K562 (cell line): ENCODE measurements at regions not wholly inside any gene's neighbourhood (a gene's known extent, or its start where the extent isn't known, plus 50 kb on each side); places are given as distances from the start of the nearest gene placed in this dataset.

Experiments used
- ATAC-seq: fragments of 200-7000 bp; cut with Tn5 transposase; 3 replicates; pipeline ENCODE4 v1.9.1; 2020; ENCODE audit warnings: moderate library complexity
- BruUV-seq: library from RNA; stranded (reverse); fragments of 400-500 nt; replicated peaks from 2 replicates; lab custom pipeline; 2021; lab: Mats Ljungman, UMichigan
- CTCF ChIA-PET: fragments of 300-600 bp; formaldehyde crosslinking; extraction: SDS; loops from one replicate; lab custom pipeline; 2021; ENCODE audit warnings: low intra/inter-chr PET ratio; lab: Yijun Ruan, JAX
- POLR2A ChIA-PET: fragments of 300-600, 350-650 bp; sonication (Branson Sonifier 250); formaldehyde crosslinking; extraction: SDS; loops from one replicate; lab custom pipeline; 2021; ENCODE audit warnings: antibody characterized with exemption, inconsistent platforms; lab: Yijun Ruan, JAX
- DNase-seq, 4 experiments: peaks; one replicate each; pipeline versions ENCODE4 v3.0.0 to v3.0.0-alpha.2; 2011 to 2018; ENCODE audit warnings: low spot score in 3 of 4, mixed read lengths in 3 of 4; ENCODE audit errors: extremely low read depth in 1 of 4
- FAIRE-seq: peaks from 2 replicates; lab custom pipeline; 2011; peaks lifted over from hg19 to GRCh38; lab: Jason Lieb, UNC
- H2AFZ ChIP-seq: 2 replicates; pipeline ENCODE4 v1.6.0; 2011; ENCODE audit warnings: low read depth, low read length, control low read depth, inconsistent platforms
- H3K27ac ChIP-seq: fragments of 200-600 bp; 3 replicates; pipeline ENCODE4 v1.8.0; 2011; ENCODE audit warnings: low read depth, mild to moderate bottlenecking, control low read depth, inconsistent platforms, low read length, moderate library complexity, mixed read lengths; ENCODE audit errors: extremely low read depth
- H3K27me3 ChIP-seq, 2 experiments: fragments of 300-600 bp in 1 of 2; 2 replicates in 1 of 2; 3 replicates in 1 of 2; pipeline versions ENCODE4 v1.6.0 to v1.8.0; 2011; ENCODE audit warnings: inconsistent platforms in 2 of 2, low read length in 2 of 2, mild to moderate bottlenecking in 1 of 2, mixed read lengths in 1 of 2, moderate library complexity in 1 of 2; ENCODE audit not compliant: control insufficient read depth in 2 of 2, insufficient read depth in 2 of 2
- H3K36me3 ChIP-seq: fragments of 300-600 bp; 3 replicates; pipeline ENCODE4 v1.8.0; 2011; ENCODE audit warnings: mild to moderate bottlenecking, low read length, inconsistent platforms; ENCODE audit not compliant: control insufficient read depth, insufficient read depth
- H3K4me1 ChIP-seq, 2 experiments: fragments of 200-600 bp in 1 of 2; replicated peaks in 1 of 2; 2 replicates in 1 of 2; 3 replicates in 1 of 2; pipeline versions ENCODE4 v1.5.1 to v1.8.0; 2011; ENCODE audit warnings: inconsistent platforms in 2 of 2, low read length in 2 of 2, mild to moderate bottlenecking in 1 of 2, mixed read lengths in 1 of 2, moderate library complexity in 1 of 2; ENCODE audit not compliant: control insufficient read depth in 2 of 2, insufficient read depth in 2 of 2
- H3K4me2 ChIP-seq: 2 replicates; pipeline ENCODE4 v1.6.1; 2011; ENCODE audit warnings: low read length, control low read depth, inconsistent platforms, mixed read lengths; ENCODE audit not compliant: insufficient read depth
- H3K4me3 ChIP-seq: fragments of 200-600 bp; sonication (generic), shearing (Covaris generic); 2 replicates; pipeline ENCODE4 v1.5.1; 2016; ENCODE audit warnings: control low read depth, inconsistent platforms
- H3K79me2 ChIP-seq: fragments of 200-600 bp; 3 replicates; pipeline ENCODE4 v1.8.0; 2011; ENCODE audit warnings: low read length, inconsistent platforms; ENCODE audit not compliant: control insufficient read depth, insufficient read depth
- H3K9ac ChIP-seq, 2 experiments: 2 replicates each; pipeline versions ENCODE4 v1.6.0 to v1.6.1; 2011; ENCODE audit warnings: low read depth in 2 of 2, low read length in 2 of 2, control low read depth in 1 of 2, inconsistent platforms in 1 of 2, mild to moderate bottlenecking in 1 of 2, mixed read lengths in 1 of 2; ENCODE audit not compliant: insufficient read depth in 1 of 2
- H3K9me1 ChIP-seq: one replicate; pipeline ENCODE4 v1.6.0; 2011; ENCODE audit warnings: inconsistent platforms, mild to moderate bottlenecking, low read length, moderate library complexity; ENCODE audit not compliant: control insufficient read depth, insufficient read depth
- H3K9me3 ChIP-seq: replicated peaks from 2 replicates; pipeline ENCODE4 v1.5.1; 2011; ENCODE audit warnings: low read depth, low read length, inconsistent platforms; ENCODE audit not compliant: control insufficient read depth, insufficient read depth
- H4K20me1 ChIP-seq: replicated peaks from 2 replicates; pipeline ENCODE4 v1.6.1; 2011; ENCODE audit warnings: low read length, inconsistent platforms, mixed read lengths; ENCODE audit not compliant: control insufficient read depth, insufficient read depth
- EP400 ChIP-seq: fragments of 450-650 bp; IDR thresholded peaks from 2 replicates; pipeline ENCODE4 v1.6.1; 2017; ENCODE audit warnings: antibody characterized with exemption, mild to moderate bottlenecking, moderate library complexity
- FOXK1 ChIP-seq: sonication (generic); formaldehyde crosslinking; IDR thresholded peaks from 2 replicates; pipeline ENCODE4 v1.8.0; 2022; ENCODE audit warnings: missing genetic modification reagents, mild to moderate bottlenecking, borderline replicate concordance
- NFATC3 ChIP-seq: fragments of 450-650 bp; IDR thresholded peaks from 2 replicates; pipeline ENCODE4 v1.6.1; 2017; ENCODE audit warnings: mild to moderate bottlenecking
- PHB2 ChIP-seq: fragments of 450-650 bp; IDR thresholded peaks from 2 replicates; pipeline ENCODE4 v1.6.1; 2017; ENCODE audit warnings: low read depth
- RFX1 ChIP-seq: fragments of 450-650 bp; IDR thresholded peaks from 2 replicates; pipeline ENCODE4 v1.6.1; 2016; ENCODE audit warnings: mild to moderate bottlenecking, moderate library complexity
- RFX5 ChIP-seq: IDR thresholded peaks from 2 replicates; pipeline ENCODE4 v1.6.1; 2011; ENCODE audit warnings: low read depth, mild to moderate bottlenecking, improper control_type of control experiment, low read length
- SAP30 ChIP-seq: fragments of 200-600 bp; sonication (generic); IDR thresholded peaks from 2 replicates; pipeline ENCODE4 v1.6.1; 2012; ENCODE audit warnings: borderline replicate concordance, low read depth, mild to moderate bottlenecking, moderate library complexity, low read length, control low read depth, inconsistent platforms; ENCODE audit not compliant: insufficient read depth, poor library complexity, severe bottlenecking
- SIN3B ChIP-seq: fragments of 450-650 bp; IDR thresholded peaks from 2 replicates; pipeline ENCODE4 v1.6.1; 2017; ENCODE audit warnings: low read depth, mild to moderate bottlenecking, moderate library complexity
- SMAD4 ChIP-seq: fragments of 250-450 bp; sonication (Bioruptor Pico); conservative IDR thresholded peaks from 2 replicates; pipeline ENCODE4 v1.8.0; 2021; ENCODE audit warnings: inconsistent platforms, mild to moderate bottlenecking, moderate library complexity
- SMARCA5 ChIP-seq: fragments of 450-650 bp; IDR thresholded peaks from 2 replicates; pipeline ENCODE4 v1.6.1; 2016
- SMC3 ChIP-seq: conservative IDR thresholded peaks from 2 replicates; pipeline ENCODE4 v1.6.1; 2011; ENCODE audit warnings: low read depth, low read length, improper control_type of control experiment; ENCODE audit not compliant: insufficient read depth
- TBL1XR1 ChIP-seq, 2 experiments: IDR thresholded peaks; 2 replicates each; pipeline ENCODE4 v1.6.1; 2012; ENCODE audit warnings: improper control_type of control experiment in 2 of 2, low read length in 2 of 2, mild to moderate bottlenecking in 1 of 2
- ZNF175 ChIP-seq: fragments of 200-800 bp; sonication (Bioruptor generic); IDR thresholded peaks from 2 replicates; pipeline ENCODE4 v1.6.1; 2016; ENCODE audit warnings: low read depth, mild to moderate bottlenecking, missing genetic modification characterization, missing compliant biosample characterization
- ZNF253 ChIP-seq: fragments of 250-450 bp; sonication (Bioruptor Pico); conservative IDR thresholded peaks from 2 replicates; pipeline ENCODE4 v1.6.1; 2021; ENCODE audit warnings: mild to moderate bottlenecking
- WGBS: fragments of 100-300 bp; shearing (Covaris generic); methylation state at CpG from one replicate; pipeline ENCODE4 v1.1.6; 2016; ENCODE audit warnings: low coverage, mixed read lengths; ENCODE audit not compliant: insufficient coverage; ENCODE audit errors: missing lambda C conversion rate; 5-methylcytosine and 5-hydroxymethylcytosine counted together
- in situ Hi-C: fragments of 300-500 bp; cut with MboI; formaldehyde crosslinking; loops from 4 replicates; pipeline ENCODE4 v1.15.0; 2018; ENCODE audit warnings: inconsistent platforms, mixed read lengths
- intact Hi-C: fragments of 100-400 bp; cut with micrococcal nuclease; formaldehyde crosslinking; loops from 2 replicates; pipeline ENCODE4 v1.14.2; 2022
- TF ChIP-seq, protein P1 (sequence below): IDR thresholded peaks from 2 replicates; pipeline ENCODE4 v1.6.1; 2012; ENCODE audit warnings: low read depth, low read length, improper control_type of control experiment, borderline replicate concordance
- TF ChIP-seq, protein P2 (sequence below), 3 experiments: fragments of 200-800 bp in 1 of 3; sonication (Bioruptor generic) in 1 of 3; sonication (generic) in 1 of 3; formaldehyde crosslinking in 1 of 3; IDR thresholded peaks; 2 replicates each; pipeline versions ENCODE4 v1.6.1 to v1.8.0; 2016 to 2022; ENCODE audit warnings: mild to moderate bottlenecking in 2 of 3, missing compliant biosample characterization in 2 of 3, missing genetic modification characterization in 2 of 3, missing genetic modification reagents in 1 of 3
- TF ChIP-seq, protein P3 (sequence below): IDR thresholded peaks from 2 replicates; pipeline ENCODE4 v1.6.1; 2016; ENCODE audit warnings: missing genetic modification characterization, missing compliant biosample characterization

DNA sequence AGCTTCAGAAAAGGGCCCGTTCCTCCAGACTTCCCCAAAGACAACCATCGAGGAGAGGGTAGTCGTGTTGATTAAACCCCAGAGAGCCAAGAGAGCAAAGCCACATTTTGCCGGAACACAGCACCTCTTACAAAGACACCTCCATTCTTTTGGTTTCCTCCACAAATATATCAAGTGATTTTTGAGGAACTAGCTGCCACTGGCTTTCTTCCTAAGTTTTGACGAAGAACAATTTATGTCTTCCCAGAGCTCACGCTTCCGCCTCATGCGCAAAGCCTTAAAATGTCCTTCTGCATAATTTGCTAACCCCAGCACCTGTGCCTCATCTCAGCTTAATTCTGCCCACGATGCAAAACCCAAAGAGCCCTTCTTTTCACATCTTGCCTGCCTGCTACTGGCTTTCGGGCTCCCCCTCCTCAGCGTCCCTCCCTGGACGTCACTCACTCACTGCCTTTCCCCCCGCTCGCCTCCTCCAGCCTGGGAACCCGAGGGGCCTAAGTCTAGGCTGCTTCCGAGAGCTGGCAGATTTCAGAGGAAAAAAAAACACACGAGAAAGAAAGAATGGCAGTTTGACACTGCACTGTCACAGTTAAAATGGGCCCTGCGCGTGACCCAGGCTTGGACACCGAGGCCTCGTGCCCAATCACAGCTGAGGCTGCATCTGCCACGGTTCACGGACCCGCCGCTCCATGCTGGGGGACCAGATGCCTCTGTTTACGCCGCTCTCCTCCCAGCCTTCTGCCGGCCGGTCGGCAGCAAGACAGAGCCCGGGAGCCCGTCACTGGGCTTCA is 77.6 kb upstream of the IFNAR2 start:
- BruUV-seq, result no TSS peak
- Histone ChIP-seq H3K9ac (peak overlapping the region in 1 of 2 experiments; percentile 53; a peak in 1 of 4 replicates), H3K27me3 (peaks cover 39 to 53% of the 10 kb centered on the region in 2 experiments), H3K27ac (no peak overlapping the region), H3K9me1 (no peaks in the 10 kb centered on the region), H3K4me1 (peaks cover 0 to 4% of the 10 kb centered on the region in 2 experiments; a peak in 1 of 5 replicates), H3K36me3 (no peaks in the 10 kb centered on the region), H4K20me1 (0 out of 2 replicates have a peak, but pooled peaks cover 3% of the 10 kb centered on the region), H3K4me3 (no peak overlapping the region), H3K4me2 (no peak overlapping the region), H3K79me2 (no peaks in the 10 kb centered on the region), H3K9me3 (no peaks in the 10 kb centered on the region), H2AFZ (no peak overlapping the region)
- intact Hi-C loops (no loop called here), in situ Hi-C loops (no loop called here)
- CTCF ChIA-PET, result no interaction called here
- ATAC-seq (peak; percentile 20; the same call in 1 of the 3 replicates), DNase-seq (no peak), FAIRE-seq (no peak)
- 4% methylated on average over 31 of the region's 32 CpGs for WGBS
- POLR2A ChIA-PET, result no interaction called here
- TF ChIP-seq PHB2, result no peak
- TF ChIP-seq RFX1, result no peak
- TF ChIP-seq SAP30, result no peak
- no peak for TF ChIP-seq ZNF253
- no peak for TF ChIP-seq SMC3
- TF ChIP-seq ZNF175, result no peak
- no peak for TF ChIP-seq TBL1XR1 (IDR thresholded peaks at IDR 0.05; ENCODE audit: low read length in 2 of 2)
- TF ChIP-seq, protein P1, sequence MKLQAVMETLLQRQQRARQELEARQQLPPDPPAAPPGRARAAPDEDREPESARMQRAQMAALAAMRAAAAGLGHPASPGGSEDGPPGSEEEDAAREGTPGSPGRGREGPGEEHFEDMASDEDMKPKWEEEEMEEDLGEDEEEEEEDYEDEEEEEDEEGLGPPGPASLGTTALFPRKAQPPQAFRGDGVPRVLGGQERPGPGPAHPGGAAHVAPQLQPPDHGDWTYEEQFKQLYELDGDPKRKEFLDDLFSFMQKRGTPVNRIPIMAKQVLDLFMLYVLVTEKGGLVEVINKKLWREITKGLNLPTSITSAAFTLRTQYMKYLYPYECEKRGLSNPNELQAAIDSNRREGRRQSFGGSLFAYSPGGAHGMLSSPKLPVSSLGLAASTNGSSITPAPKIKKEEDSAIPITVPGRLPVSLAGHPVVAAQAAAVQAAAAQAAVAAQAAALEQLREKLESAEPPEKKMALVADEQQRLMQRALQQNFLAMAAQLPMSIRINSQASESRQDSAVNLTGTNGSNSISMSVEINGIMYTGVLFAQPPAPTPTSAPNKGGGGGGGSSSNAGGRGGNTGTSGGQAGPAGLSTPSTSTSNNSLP, result no peak
- TF ChIP-seq, protein P2, sequence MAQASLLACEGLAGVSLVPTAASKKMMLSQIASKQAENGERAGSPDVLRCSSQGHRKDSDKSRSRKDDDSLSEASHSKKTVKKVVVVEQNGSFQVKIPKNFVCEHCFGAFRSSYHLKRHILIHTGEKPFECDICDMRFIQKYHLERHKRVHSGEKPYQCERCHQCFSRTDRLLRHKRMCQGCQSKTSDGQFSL (CRISPR knock-in tag; IDR thresholded peaks at IDR 0.05), result no peak
- TF ChIP-seq, protein P2 (tag; IDR thresholded peaks at IDR 0.05), result no peak
- TF ChIP-seq SMARCA5, result no peak
- TF ChIP-seq NFATC3, result no peak
- TF ChIP-seq EP400, result no peak
- no peak for TF ChIP-seq SMAD4 (CRISPR knock-in tag)
- no peak for TF ChIP-seq FOXK1 (CRISPR knock-in tag)
- no peak for TF ChIP-seq RFX5
- TF ChIP-seq SIN3B, result no peak
- TF ChIP-seq, protein P3, sequence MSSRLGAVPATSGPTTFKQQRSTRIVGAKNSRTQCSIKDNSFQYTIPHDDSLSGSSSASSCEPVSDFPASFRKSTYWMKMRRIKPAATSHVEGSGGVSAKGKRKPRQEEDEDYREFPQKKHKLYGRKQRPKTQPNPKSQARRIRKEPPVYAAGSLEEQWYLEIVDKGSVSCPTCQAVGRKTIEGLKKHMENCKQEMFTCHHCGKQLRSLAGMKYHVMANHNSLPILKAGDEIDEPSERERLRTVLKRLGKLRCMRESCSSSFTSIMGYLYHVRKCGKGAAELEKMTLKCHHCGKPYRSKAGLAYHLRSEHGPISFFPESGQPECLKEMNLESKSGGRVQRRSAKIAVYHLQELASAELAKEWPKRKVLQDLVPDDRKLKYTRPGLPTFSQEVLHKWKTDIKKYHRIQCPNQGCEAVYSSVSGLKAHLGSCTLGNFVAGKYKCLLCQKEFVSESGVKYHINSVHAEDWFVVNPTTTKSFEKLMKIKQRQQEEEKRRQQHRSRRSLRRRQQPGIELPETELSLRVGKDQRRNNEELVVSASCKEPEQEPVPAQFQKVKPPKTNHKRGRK, result no peak
